GM19467 (cell line): ENCODE measurements at regions not wholly inside any gene's neighbourhood (a gene's known extent, or its start where the extent isn't known, plus 50 kb on each side); places are given as distances from the start of the nearest gene placed in this dataset.
"Not testable (repeated sequence)": the region's sequence is repeated elsewhere in the genome, so short reads cannot be mapped to it uniquely, and the experiment has no call there.

Source experiments
- ATAC-seq: cut with Tn5 transposase; IDR thresholded peaks from one replicate; pipeline ENCODE4 v1.9.1; 2021; ENCODE audit warnings: mild to moderate bottlenecking, moderate library complexity; ENCODE audit not compliant: unreplicated experiment

- no peak for ATAC-seq
Measured at GRCh38 chr9:7315746-7316145, 483.8 kb downstream of the DMAC1 start.

- no peak for ATAC-seq
Measured at GRCh38 chr9:7315116-7315515, 484.5 kb downstream of the DMAC1 start.

- ATAC-seq: no peak
Measured at GRCh38 chr9:7313389-7313788, 486.2 kb downstream of the DMAC1 start.

GRCh38 chr9:7309051-7309450 is 490.5 kb downstream of the DMAC1 start:
- ATAC-seq: not testable (repeated sequence)

- ATAC-seq: no peak
Measured at GRCh38 chr9:7305677-7306076, 493.9 kb downstream of the DMAC1 start.

- ATAC-seq: no peak
Measured at GRCh38 chr9:7304627-7304995, 495.0 kb downstream of the DMAC1 start.

GRCh38 chr9:7303907-7304626 is 495.5 kb downstream of the DMAC1 start:
- ATAC-seq: no peak

- peak; percentile 44 for ATAC-seq
Measured at GRCh38 chr9:7300484-7300883, 499.1 kb downstream of the DMAC1 start.

GRCh38 chr9:7298123-7298522 is 501.5 kb downstream of the DMAC1 start:
- ATAC-seq: peak; percentile 97

GRCh38 chr9:7297521-7297920 is 502.1 kb downstream of the DMAC1 start:
- ATAC-seq: no peak

- ATAC-seq: no peak
Measured at GRCh38 chr9:7293091-7293490, 506.5 kb downstream of the DMAC1 start.

GRCh38 chr9:7289773-7290172 is 509.8 kb downstream of the DMAC1 start:
- no peak for ATAC-seq

- ATAC-seq: no peak
Measured at GRCh38 chr9:7287986-7288385, 511.6 kb downstream of the DMAC1 start.

GRCh38 chr9:7287065-7287464 is 512.5 kb downstream of the DMAC1 start:
- ATAC-seq: no peak

GRCh38 chr9:7286101-7286500 is 513.5 kb downstream of the DMAC1 start:
- no peak for ATAC-seq

GRCh38 chr9:7285199-7285598 is 514.4 kb downstream of the DMAC1 start:
- ATAC-seq: no peak

- no peak for ATAC-seq
Measured at GRCh38 chr9:7284517-7284916, 515.1 kb downstream of the DMAC1 start.

- no peak for ATAC-seq
Measured at GRCh38 chr9:7284117-7284516, 515.5 kb downstream of the DMAC1 start.

- ATAC-seq: no peak
Measured at GRCh38 chr9:7273575-7273974, 515.8 kb downstream of the KDM4C start.

- no peak for ATAC-seq
Measured at GRCh38 chr9:7266911-7267595, 509.3 kb downstream of the KDM4C start.

- ATAC-seq: no peak
Measured at GRCh38 chr9:7265181-7265580, 507.4 kb downstream of the KDM4C start.

- no peak for ATAC-seq
Measured at GRCh38 chr9:7259544-7260241, 501.9 kb downstream of the KDM4C start.
